H9 (cell line): ENCODE measurements at regions not wholly inside any gene's neighbourhood (a gene's known extent, or its start where the extent isn't known, plus 50 kb on each side); places are given as distances from the start of the nearest gene placed in this dataset.

Experiments
- DNase-seq: peaks from one replicate; pipeline ENCODE4 v3.0.0-alpha.2; 2017
- H2AFZ ChIP-seq: one replicate; pipeline ENCODE4 v1.6.1; 2013; ENCODE audit warnings: mild to moderate bottlenecking, low read length, control low read depth, moderate library complexity
- H2AK5ac ChIP-seq: 2 replicates; pipeline ENCODE4 v1.6.1; 2013; ENCODE audit warnings: low read length, control low read depth, mixed read lengths; ENCODE audit not compliant: insufficient read length
- H2BK120ac ChIP-seq: one replicate; pipeline ENCODE4 v1.6.1; 2013; ENCODE audit warnings: low read depth, mild to moderate bottlenecking, low read length, control low read depth, inconsistent platforms; ENCODE audit not compliant: poor library complexity, severe bottlenecking
- H2BK12ac ChIP-seq: 2 replicates; pipeline ENCODE4 v1.6.1; 2013; ENCODE audit warnings: low read length, control low read depth, mixed read lengths, low read depth; ENCODE audit not compliant: insufficient read length
- H2BK15ac ChIP-seq: 2 replicates; pipeline ENCODE4 v1.6.1; 2013; ENCODE audit warnings: low read depth, low read length, control low read depth
- H2BK20ac ChIP-seq: one replicate; pipeline ENCODE4 v1.6.1; 2013; ENCODE audit warnings: low read depth, mild to moderate bottlenecking, low read length, control low read depth, inconsistent platforms; ENCODE audit not compliant: poor library complexity, severe bottlenecking
- H2BK5ac ChIP-seq: 2 replicates; pipeline ENCODE4 v1.6.1; 2013; ENCODE audit warnings: low read length, control low read depth, mixed read lengths; ENCODE audit not compliant: insufficient read length
- H3K14ac ChIP-seq: 2 replicates; pipeline ENCODE4 v1.6.1; 2013; ENCODE audit warnings: low read length, control low read depth; ENCODE audit not compliant: insufficient read depth
- H3K18ac ChIP-seq: 2 replicates; pipeline ENCODE4 v1.6.1; 2013; ENCODE audit warnings: low read depth, mild to moderate bottlenecking, mixed read lengths, low read length, control low read depth; ENCODE audit not compliant: insufficient read length
- H3K23ac ChIP-seq: 2 replicates; pipeline ENCODE4 v1.6.1; 2013; ENCODE audit warnings: low read length, control low read depth, mixed read lengths, low read depth; ENCODE audit not compliant: insufficient read length
- H3K23me2 ChIP-seq: 2 replicates; pipeline ENCODE4 v1.6.1; 2013; ENCODE audit warnings: low read depth, mild to moderate bottlenecking, mixed read lengths, low read length, control low read depth; ENCODE audit not compliant: insufficient read length, poor library complexity, severe bottlenecking
- H3K27ac ChIP-seq: 2 replicates; pipeline ENCODE4 v1.5.1; 2013; ENCODE audit warnings: low read length, control low read depth, mixed read lengths, low read depth; ENCODE audit not compliant: insufficient read length
- H3K27me3 ChIP-seq: 2 replicates; pipeline ENCODE4 v1.6.1; 2013; ENCODE audit warnings: low read length, control low read depth, inconsistent platforms; ENCODE audit not compliant: insufficient read depth
- H3K4ac ChIP-seq: 2 replicates; pipeline ENCODE4 v1.6.1; 2013; ENCODE audit warnings: low read depth, mild to moderate bottlenecking, control low read depth, inconsistent platforms, low read length, moderate library complexity
- H3K4me1 ChIP-seq: 2 replicates; pipeline ENCODE4 v1.6.1; 2013; ENCODE audit warnings: low read length, control low read depth, inconsistent platforms; ENCODE audit not compliant: insufficient read depth
- H3K4me2 ChIP-seq: 2 replicates; pipeline ENCODE4 v1.6.1; 2013; ENCODE audit warnings: low read length, control low read depth, mixed read lengths; ENCODE audit not compliant: insufficient read length, insufficient read depth
- H3K56ac ChIP-seq: 2 replicates; pipeline ENCODE4 v1.6.1; 2013; ENCODE audit warnings: low read depth, mild to moderate bottlenecking, mixed read lengths, low read length, control low read depth; ENCODE audit not compliant: insufficient read length
- H3K79me1 ChIP-seq: 2 replicates; pipeline ENCODE4 v1.6.1; 2013; ENCODE audit warnings: low read depth, mild to moderate bottlenecking, moderate library complexity, low read length, control low read depth, inconsistent platforms; ENCODE audit not compliant: insufficient read depth, poor library complexity, severe bottlenecking
- H3K79me2 ChIP-seq: 2 replicates; pipeline ENCODE4 v1.6.1; 2013; ENCODE audit warnings: low read length, control low read depth, inconsistent platforms; ENCODE audit not compliant: insufficient read depth
- H3K9ac ChIP-seq: 2 replicates; pipeline ENCODE4 v1.6.1; 2013; ENCODE audit warnings: low read length, control low read depth, mixed read lengths; ENCODE audit not compliant: insufficient read length; ENCODE audit errors: extremely low read depth
- H3K9me3 ChIP-seq: one replicate; pipeline ENCODE4 v1.6.1; 2013; ENCODE audit warnings: low read depth, low read length, inconsistent platforms; ENCODE audit not compliant: control insufficient read depth
- H3T11ph ChIP-seq: one replicate; pipeline ENCODE4 v1.6.1; 2013; ENCODE audit warnings: mild to moderate bottlenecking, low read length, control low read depth, inconsistent platforms
- H4K20me1 ChIP-seq: one replicate; pipeline ENCODE4 v1.6.1; 2013; ENCODE audit not compliant: control insufficient read depth, insufficient read length, insufficient read depth
- H4K5ac ChIP-seq: 2 replicates; pipeline ENCODE4 v1.6.1; 2013; ENCODE audit warnings: low read depth, mild to moderate bottlenecking, mixed read lengths, low read length, control low read depth; ENCODE audit not compliant: insufficient read length
- H4K8ac ChIP-seq: replicated peaks from 2 replicates; pipeline ENCODE4 v1.6.1; 2013; ENCODE audit warnings: low read length, control low read depth, mixed read lengths, low read depth; ENCODE audit not compliant: insufficient read length
- H4K91ac ChIP-seq: 2 replicates; pipeline ENCODE4 v1.6.1; 2013; ENCODE audit warnings: low read depth, mild to moderate bottlenecking, moderate library complexity, mixed read lengths, low read length, control low read depth; ENCODE audit not compliant: insufficient read length
- H3K27ac Mint-ChIP-seq, 3 experiments: 2 replicates in 2 of 3; 3 replicates in 1 of 3; pipeline ENCODE4 v1.8.0; 2020 to 2021; ENCODE audit warnings: mixed read lengths in 3 of 3, mild to moderate bottlenecking in 1 of 3, moderate library complexity in 1 of 3
- H3K27me3 Mint-ChIP-seq: 2 replicates; pipeline ENCODE4 v1.8.0; 2021; ENCODE audit warnings: low read depth, mild to moderate bottlenecking, moderate library complexity, mixed read lengths
- H3K36me3 Mint-ChIP-seq, 3 experiments: 2 replicates in 2 of 3; 3 replicates in 1 of 3; pipeline ENCODE4 v1.8.0; 2020 to 2021; ENCODE audit warnings: low read depth in 3 of 3, mixed read lengths in 3 of 3; ENCODE audit not compliant: insufficient read depth in 1 of 3
- H3K4me1 Mint-ChIP-seq, 2 experiments: 2 replicates each; pipeline ENCODE4 v1.8.0; 2020; ENCODE audit warnings: mixed read lengths in 2 of 2
- H3K4me3 Mint-ChIP-seq, 2 experiments: 2 replicates in 1 of 2; 3 replicates in 1 of 2; pipeline ENCODE4 v1.8.0; 2020 to 2021; ENCODE audit warnings: mild to moderate bottlenecking in 2 of 2, mixed read lengths in 2 of 2, moderate library complexity in 1 of 2
- H3K9me3 Mint-ChIP-seq, 2 experiments: 2 replicates in 1 of 2; 3 replicates in 1 of 2; pipeline ENCODE4 v1.8.0; 2020; ENCODE audit warnings: mild to moderate bottlenecking in 2 of 2, mixed read lengths in 2 of 2, moderate library complexity in 1 of 2
- WGBS: extraction: QIAGEN DNeasy Blood & Tissue Kit; methylation state at CpG from one replicate; pipeline ENCODE4 v1.1.7; 2013; ENCODE audit warnings: missing lambda C conversion rate, low lambda C conversion rate, mixed read lengths; ENCODE audit not compliant: insufficient read length; ENCODE audit errors: extremely low coverage; 5-methylcytosine and 5-hydroxymethylcytosine counted together
- TF ChIP-seq, protein P1 (sequence below): fragments of 200-600 bp; sonication (generic); conservative IDR thresholded peaks from 3 replicates; pipeline ENCODE4 v1.8.0; 2021; ENCODE audit warnings: antibody characterized with exemption, mild to moderate bottlenecking

DNA sequence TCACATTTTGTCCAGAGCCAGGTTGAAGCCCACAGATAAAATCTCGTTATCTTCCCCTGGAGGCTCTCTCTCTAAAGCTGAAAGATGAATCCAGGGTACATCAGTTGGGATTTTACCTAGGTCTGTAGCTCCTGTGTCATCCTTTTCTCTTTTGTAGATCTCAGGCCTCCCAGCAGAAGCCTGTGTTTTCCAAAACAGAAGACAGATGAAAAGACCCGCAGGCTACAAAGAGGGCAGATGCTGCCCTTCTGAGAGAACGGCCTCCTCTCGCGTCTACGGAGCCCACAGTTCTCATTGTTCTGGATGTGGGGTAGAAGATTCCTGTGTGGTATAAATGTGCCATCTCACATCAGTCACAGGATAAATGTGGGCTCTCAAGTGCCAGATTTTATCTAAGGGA is 139.5 kb downstream of the SUCLG1 start:
- H3K56ac ChIP-seq: no peak overlapping the region

More for the DNA sequence above, 139.5 kb downstream of the SUCLG1 start:
- WGBS: no CpG with 5 or more reads among the region's 6 CpGs
- Histone ChIP-seq H4K8ac (no peak overlapping the region), H2AFZ (no peak overlapping the region), H3K18ac (no peak overlapping the region), H2BK5ac (no peak overlapping the region), H3K4me1 (no peaks in the 10 kb centered on the region), H2BK15ac (no peak overlapping the region), H3K79me2 (no peaks in the 10 kb centered on the region), H3K9ac (no peak overlapping the region), H3K4ac (no peak overlapping the region), H4K91ac (no peak overlapping the region), H3K27me3 (no peaks in the 10 kb centered on the region), H3K23me2 (no peaks in the 10 kb centered on the region), H3K79me1 (no peaks in the 10 kb centered on the region), H2BK20ac (no peak overlapping the region), H2BK120ac (no peak overlapping the region), H3K14ac (no peak overlapping the region), H3K27ac (no peak overlapping the region), H3T11ph (no peak overlapping the region), H2BK12ac (no peak overlapping the region), H2AK5ac (no peak overlapping the region), H4K5ac (no peak overlapping the region), H4K20me1 (no peaks in the 10 kb centered on the region), H3K23ac (no peak overlapping the region), H3K4me2 (no peak overlapping the region), H3K9me3 (no peaks in the 10 kb centered on the region)
- Mint-ChIP-seq H3K27ac (no peak overlapping the region), H3K4me3 (no peak overlapping the region), H3K27me3 (no peaks in the 10 kb centered on the region; the same call in 1 of the 2 replicates), H3K36me3 (no peaks in the 10 kb centered on the region), H3K9me3 (no peaks in the 10 kb centered on the region; a peak in 2 of 5 replicates), H3K4me1 (peaks cover 20 to 28% of the 10 kb centered on the region in 2 experiments)
- DNase-seq: no peak
- TF ChIP-seq, protein P1, sequence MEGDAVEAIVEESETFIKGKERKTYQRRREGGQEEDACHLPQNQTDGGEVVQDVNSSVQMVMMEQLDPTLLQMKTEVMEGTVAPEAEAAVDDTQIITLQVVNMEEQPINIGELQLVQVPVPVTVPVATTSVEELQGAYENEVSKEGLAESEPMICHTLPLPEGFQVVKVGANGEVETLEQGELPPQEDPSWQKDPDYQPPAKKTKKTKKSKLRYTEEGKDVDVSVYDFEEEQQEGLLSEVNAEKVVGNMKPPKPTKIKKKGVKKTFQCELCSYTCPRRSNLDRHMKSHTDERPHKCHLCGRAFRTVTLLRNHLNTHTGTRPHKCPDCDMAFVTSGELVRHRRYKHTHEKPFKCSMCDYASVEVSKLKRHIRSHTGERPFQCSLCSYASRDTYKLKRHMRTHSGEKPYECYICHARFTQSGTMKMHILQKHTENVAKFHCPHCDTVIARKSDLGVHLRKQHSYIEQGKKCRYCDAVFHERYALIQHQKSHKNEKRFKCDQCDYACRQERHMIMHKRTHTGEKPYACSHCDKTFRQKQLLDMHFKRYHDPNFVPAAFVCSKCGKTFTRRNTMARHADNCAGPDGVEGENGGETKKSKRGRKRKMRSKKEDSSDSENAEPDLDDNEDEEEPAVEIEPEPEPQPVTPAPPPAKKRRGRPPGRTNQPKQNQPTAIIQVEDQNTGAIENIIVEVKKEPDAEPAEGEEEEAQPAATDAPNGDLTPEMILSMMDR: no peak
